GM19328 (cell line): ENCODE measurements at regions not wholly inside any gene's neighbourhood (a gene's known extent, or its start where the extent isn't known, plus 50 kb on each side); places are given as distances from the start of the nearest gene placed in this dataset.

Experiments
- ATAC-seq: cut with Tn5 transposase; IDR thresholded peaks from one replicate; pipeline ENCODE4 v1.9.1; 2021; ENCODE audit warnings: mild to moderate bottlenecking, moderate library complexity; ENCODE audit not compliant: unreplicated experiment

DNA sequence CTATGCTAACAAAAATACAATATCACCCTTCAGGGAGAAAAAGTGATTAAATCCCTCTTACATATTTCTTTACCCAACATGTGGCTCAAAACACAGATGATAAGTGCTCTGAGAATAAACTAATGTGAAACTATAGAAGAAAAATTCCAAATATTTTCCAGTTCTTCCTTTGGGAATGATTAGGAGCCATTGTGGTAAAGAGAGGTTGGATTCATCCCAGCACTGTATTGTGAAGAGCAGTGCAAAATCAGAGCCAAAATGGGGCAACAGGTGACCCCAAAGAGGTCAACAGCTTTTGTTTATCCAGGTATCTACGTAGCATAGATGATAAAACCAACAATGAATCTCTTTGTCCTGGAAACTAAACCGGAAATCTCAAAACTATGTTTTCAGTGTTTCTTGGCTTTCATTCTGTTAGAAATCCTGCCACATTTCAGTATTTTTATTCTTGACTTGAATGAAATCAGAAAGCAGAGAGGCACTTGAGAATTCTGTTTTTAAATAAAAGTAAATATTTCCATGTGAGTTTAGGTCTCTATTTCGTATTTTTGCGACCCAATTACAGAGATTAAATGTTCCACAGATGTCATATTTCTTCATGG, 120.4 kb upstream of the FST start:
- ATAC-seq: no peak

DNA sequence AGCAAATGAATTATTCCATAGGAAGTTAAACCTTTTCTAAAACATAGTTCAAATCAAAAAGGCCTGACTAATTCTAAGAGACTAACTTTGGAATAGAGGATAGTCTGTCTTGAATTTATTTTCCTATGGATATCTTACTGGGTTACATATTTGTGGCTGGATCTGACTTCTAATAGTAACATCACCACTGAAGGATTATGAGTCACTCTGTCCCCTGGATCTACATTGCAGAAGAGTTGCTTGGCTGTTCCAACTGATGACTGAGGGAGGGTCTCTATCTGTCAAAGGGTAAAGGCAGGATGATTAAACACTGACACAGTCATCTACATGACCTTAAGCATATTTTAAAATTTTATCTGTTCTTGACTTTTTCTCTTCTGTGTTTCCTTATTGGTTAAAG, 119.6 kb upstream of the FST start:
- no peak for ATAC-seq

- ATAC-seq: no peak
These were observed 118.7 kb upstream of the FST start for GRCh38 chr5:53361708-53362107.

DNA sequence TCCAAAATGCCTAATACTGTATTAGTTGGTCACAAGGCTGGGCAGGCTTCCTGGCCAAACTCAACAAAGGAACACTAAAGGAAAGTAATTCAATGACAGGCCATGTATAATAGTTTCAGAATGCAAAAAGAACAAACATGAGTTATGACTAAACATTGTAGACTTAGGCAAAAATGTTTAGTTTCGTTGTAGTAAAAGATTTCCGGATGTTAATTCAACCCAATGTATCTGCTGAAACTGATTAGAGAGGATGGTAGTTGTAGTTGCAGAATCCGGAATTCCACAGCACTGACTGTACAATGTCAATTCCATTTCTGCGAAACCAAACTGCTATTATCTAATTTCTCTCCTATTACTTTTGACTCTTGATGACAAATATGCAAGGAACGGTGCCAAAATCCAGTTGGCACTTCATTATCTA, 117.9 kb upstream of the FST start:
- ATAC-seq: no peak

DNA sequence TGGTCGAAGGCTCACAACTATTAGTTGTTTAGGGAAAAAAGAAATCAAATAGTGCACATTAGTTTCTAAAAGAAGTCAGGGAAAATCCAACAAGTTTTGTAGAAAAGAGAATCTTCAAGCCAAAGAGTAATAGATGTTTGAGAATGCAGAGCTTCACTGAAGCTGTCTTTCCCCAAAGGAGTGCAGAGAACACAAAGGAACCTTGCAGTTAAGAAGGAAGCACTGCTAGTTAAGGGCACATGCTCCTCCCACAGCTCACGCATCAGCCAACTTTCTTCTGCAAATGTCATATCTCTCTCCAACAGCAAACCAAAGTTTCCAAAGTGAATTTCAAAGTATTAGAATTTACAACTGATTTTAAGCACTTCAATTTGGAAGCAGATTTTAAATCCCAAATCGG, 116.4 kb upstream of the FST start:
- ATAC-seq: no peak

GRCh38 chr5:53366245-53366644, 114.2 kb upstream of the FST start:
- ATAC-seq: no peak

- ATAC-seq: no peak
These were observed 112.7 kb upstream of the FST start for GRCh38 chr5:53367727-53368126.

DNA sequence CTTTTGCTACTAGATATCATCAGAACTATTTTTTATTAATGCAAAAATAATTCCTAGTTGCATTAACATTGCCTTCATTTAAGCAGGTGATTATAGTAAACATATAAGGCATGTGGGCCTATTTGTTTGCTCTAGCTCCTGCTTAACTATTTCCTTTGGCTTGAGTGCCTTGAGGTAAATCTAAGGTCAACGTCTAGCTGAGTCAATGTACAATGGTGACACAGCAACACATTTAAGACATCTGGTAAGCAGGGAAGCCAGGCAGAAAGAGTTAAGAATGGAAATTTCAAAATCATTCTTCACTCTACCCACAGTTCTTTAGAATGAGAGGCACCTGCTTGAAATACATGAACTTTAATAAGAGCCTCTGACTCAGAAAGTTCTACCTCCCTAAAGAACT, 111.9 kb upstream of the FST start:
- no peak for ATAC-seq

DNA sequence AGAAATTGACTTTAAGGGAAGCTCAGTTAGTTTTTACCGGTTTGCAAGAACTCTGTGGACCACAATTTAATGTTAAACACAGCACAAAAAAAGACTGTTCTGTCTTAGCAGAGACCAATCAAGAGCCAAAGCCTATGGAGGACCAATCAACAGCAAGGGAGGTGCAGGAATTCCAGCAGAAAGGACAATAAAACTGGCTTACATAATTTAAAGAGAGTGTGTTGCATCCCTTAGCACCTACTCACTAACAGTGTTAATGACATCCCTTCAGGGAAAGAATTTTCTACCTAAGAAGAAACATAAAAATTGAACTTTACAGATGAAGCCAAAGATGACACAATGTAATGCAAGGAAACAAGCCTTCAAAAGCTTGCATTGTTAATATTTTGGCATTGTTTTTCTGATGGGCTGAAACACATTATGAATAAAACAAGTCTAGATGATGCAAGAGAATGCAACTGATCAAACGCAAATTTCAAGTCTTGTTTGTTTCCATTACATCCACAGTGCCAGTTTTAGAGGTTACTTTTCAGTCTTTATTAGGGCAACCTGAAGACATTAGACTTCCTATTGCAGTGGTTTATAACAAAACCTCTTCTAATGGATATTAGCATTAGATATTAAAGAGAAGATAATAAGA, 111.3 kb upstream of the FST start:
- no peak for ATAC-seq

GRCh38 chr5:53369681-53370080, 110.7 kb upstream of the FST start:
- ATAC-seq: no peak

- no peak for ATAC-seq
These were observed 106.8 kb upstream of the FST start for GRCh38 chr5:53373451-53374158.

GRCh38 chr5:53376853-53377252, 103.6 kb upstream of the FST start:
- no peak for ATAC-seq

DNA sequence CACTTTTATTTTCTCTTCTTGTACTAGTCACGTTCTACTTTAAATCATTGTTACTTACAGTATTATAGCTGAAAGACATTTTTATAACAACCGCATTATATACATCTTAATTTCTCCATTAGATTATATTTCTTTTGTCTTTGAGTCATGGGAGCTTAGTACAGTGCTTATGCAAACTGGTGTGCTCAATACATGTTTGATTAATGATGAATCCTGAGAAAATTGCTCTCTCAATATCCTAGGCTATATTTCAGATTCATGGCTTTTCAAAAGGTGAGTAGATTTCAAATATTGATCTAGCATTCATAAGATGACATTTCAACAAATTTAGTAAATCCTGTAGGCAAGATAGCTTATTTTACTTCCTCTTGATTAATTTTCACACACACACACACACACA, 102.2 kb upstream of the FST start:
- ATAC-seq: no peak

GRCh38 chr5:53378590-53379247, 101.7 kb upstream of the FST start:
- no peak for ATAC-seq

DNA sequence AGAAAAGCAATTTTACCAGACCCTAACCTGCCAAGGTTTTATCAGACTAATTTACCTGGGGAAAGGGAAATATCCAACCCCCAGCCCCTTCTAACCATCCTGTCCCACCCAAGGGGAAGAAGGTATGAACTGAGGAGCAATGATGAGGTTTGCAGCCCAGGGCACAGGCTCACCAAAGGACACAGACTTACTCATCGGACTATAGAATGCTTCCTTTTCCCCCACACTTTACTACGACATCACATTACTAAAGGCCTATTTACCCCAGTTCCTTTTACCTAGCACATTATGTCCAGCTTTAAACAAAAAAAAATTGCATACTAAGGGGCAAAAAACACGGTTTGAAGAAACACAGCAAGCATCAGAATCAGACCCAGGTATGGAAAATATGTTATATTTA, 94.1 kb upstream of the FST start:
- no peak for ATAC-seq

DNA sequence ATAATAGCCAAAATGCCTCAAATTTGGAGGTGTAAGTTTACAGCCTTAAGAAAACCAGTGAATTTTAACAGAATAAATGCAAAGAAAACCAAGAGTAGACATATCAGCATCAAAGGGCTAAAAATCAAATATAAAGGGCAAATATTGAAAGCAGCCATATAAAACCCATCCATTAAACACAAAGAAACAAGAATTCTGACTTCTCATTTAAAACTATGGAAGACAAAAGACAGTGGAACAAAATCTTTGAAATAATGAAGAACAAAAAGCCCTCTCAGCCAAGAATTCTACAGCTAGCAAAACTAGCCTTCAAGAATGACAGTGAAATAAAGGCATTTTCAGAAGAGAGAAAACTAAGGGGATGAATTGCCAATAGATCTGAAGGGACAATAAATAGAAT, 91.3 kb upstream of the FST start:
- ATAC-seq: no peak

DNA sequence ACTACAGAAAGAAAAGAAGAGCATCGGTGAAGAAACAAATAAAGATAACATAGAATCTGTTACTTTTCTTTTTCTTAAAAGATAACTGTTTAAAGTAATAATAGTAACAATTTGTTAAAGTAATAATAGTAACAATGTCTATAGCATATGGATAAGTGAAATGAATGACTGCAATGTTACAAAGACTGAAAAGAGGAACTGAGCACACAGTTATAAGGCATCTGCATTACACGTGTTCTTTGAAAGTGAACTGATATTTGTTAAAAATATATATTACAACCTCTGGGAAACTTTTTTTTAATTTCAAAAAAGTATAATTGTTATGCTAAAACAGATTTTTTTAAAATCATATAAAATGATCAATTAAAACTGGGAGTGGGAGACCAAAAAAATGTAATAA, 88.4 kb upstream of the FST start:
- no peak for ATAC-seq

- no peak for ATAC-seq
These were observed 85.6 kb upstream of the FST start for GRCh38 chr5:53394808-53395207.

- ATAC-seq: no peak
These were observed 83.2 kb upstream of the FST start for GRCh38 chr5:53397141-53397757.

GRCh38 chr5:53397845-53398244, 82.6 kb upstream of the FST start:
- ATAC-seq: no peak

- ATAC-seq: no peak
These were observed 80.3 kb upstream of the FST start for GRCh38 chr5:53399926-53400697.
